C4-2B (cell line): ENCODE measurements at regions not wholly inside any gene's neighbourhood (a gene's known extent, or its start where the extent isn't known, plus 50 kb on each side); places are given as distances from the start of the nearest gene placed in this dataset.

ENCODE experiments used
- CTCF ChIP-seq: fragments of 450-650 bp; conservative IDR thresholded peaks from 2 replicates; pipeline ENCODE4 v1.5.1; 2017; ENCODE audit warnings: mild to moderate bottlenecking
- ZFX ChIP-seq: fragments of 450-650 bp; IDR thresholded peaks from 2 replicates; pipeline ENCODE4 v1.6.1; 2017

- TF ChIP-seq CTCF, result no peak
- no peak for TF ChIP-seq ZFX
Measured at GRCh38 chr3:159831466-159831865, 157.2 kb upstream of the IL12A start.
